Stimulated activated CD8-positive, alpha-beta memory T cell treated with anti-CD3 and anti-CD28 coated beads, Interleukin-7, amount 100 ng/mL, for 1 hour (primary cell): ENCODE measurements at regions not wholly inside any gene's neighbourhood (a gene's known extent, or its start where the extent isn't known, plus 50 kb on each side); places are given as distances from the start of the nearest gene placed in this dataset.

Source experiments
- DNase-seq, 2 donors: peaks; one replicate each; pipeline ENCODE4 v3.0.0-alpha.2; 2020; ENCODE audit warnings: low read depth in 2 of 2

DNA sequence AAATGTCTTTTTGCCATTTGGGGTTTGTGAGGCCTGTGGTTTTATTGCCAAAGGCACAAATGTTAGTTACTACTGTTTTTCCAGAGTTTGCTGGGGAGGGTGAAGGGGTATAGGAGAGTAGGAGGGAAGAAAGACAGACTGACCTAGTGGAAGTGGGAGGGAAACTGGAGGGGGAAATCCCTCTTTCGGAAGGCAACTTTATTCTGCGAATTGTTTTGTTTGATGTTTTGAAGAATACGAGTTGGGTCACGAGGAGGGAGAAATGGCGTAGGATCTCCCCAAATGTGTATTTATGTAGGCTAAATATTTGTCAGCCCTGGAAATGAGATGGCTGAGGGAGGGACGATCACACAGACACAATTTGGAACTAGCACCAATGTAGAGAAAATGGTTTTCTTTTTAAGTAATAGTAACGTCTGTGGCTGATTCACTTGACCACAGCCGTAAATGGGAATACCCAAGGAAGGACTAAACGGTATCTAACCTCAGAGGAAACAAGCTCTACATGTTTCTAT, 172.3 kb downstream of the ICOS start:
- DNase-seq, result no peak

DNA sequence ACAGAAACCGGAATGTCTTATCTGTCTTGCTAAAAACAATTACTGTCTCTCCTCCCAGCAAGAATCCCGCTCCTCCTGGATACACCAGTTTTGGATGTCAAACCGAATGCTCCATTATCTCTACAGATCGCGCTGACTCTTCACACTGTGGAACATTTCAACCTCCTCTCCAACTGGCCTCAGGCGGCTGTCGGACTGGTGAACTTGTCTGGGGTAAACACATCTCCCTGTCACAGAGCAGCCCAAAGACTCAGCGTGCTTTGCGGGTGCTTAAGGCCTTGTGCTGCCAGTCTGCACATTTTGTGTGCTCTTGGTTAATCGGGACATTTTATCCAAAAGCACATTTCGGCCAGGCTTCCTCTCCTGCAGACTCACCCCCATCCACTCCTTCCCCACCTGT, 173.1 kb downstream of the ICOS start:
- no peak for DNase-seq

DNA sequence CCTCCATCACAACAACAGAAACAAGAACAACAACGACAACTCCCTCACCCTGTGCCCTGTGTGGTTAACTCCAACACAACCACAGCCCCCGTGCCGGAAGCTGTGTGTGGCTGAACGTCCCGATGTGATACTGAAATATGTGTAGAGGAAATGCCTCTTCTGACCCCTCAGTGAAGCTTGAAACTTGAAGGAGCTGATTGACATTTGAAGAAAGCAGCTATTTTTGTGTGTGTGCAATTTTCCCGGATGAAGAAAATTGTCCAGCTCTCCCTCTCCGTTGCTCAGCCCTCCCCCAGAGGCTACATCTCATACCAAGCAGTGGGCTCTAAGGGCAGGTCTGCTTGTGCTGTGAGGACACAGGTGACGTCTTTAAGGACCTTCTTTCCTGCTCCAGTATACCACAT, 173.8 kb downstream of the ICOS start:
- peak; percentile 27 to 29 for DNase-seq

- DNase-seq, result no peak
These were observed 174.4 kb downstream of the ICOS start for GRCh38 chr2:204110751-204111516.

DNA sequence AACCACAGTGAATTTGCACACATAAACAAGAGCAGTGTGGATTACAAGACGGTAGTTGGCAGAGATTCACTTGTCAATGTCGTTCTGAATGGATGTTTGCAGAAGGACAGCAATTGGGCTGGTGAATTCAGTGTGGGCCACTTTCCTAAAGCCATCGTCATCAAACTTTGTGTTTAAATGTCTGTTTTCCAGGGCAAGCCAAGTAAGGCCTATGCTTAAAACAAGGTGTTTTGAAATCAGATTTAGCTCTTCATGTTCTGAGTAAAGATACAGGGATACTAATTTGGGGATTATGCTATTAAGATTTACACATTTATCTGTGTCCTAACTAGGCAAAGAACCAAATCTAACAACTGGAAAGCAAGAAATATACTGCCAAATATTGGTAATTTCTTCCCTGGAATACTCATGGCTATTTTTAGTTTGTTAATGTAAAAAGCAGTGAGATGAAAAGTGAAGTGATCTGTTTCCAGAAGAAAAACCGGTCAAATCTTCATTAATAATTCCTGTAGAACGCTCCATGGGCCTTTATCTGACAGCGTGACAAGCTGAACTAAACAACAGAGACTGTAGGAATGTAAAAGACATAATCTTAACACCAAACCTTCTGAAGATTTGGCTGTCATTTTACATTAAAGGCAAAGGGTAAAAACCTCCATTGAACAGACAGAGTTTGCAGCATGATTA, 175.7 kb downstream of the ICOS start:
- no peak for DNase-seq

DNA sequence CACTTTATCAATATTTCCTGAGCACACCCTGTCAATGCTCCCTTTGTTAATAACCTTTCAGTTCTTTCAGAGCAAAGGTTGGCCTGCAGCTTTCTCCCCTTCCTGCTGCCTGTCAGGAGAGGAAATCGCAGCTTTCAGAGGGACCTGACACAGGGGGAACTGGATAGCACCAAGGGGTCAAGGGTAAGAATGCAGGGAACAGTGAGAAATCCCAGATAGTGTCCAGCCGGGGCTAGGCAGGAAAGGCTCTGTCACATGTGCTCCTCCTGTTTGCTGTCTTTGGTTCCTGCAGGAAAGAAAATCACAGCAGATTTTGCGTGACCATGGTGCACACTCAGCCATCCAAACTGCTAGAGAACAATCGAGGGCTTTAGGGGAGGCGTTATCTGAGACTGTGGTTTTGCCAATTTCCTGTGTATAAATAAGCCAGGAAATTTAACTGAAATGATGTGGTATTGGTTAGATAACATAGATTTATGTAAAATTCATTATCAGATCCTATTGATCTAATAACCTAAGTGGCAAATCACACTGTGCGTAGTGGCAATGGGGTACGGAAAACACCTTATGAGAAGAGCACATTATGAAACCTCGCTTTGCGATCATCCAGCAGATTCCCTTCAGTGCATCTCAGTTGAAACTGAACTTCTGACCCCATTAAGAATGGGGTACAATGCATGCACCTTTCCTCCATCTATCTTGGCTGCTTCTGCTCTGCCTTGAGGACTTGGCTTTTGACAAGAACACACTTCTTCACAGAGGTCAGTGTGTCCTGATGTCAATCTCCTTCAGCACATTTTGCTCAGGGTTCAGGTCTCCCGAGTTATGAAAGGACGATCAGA, 178.0 kb downstream of the ICOS start:
- DNase-seq, result no peak

GRCh38 chr2:204115137-204116056, 178.8 kb downstream of the ICOS start:
- DNase-seq, result no peak

DNA sequence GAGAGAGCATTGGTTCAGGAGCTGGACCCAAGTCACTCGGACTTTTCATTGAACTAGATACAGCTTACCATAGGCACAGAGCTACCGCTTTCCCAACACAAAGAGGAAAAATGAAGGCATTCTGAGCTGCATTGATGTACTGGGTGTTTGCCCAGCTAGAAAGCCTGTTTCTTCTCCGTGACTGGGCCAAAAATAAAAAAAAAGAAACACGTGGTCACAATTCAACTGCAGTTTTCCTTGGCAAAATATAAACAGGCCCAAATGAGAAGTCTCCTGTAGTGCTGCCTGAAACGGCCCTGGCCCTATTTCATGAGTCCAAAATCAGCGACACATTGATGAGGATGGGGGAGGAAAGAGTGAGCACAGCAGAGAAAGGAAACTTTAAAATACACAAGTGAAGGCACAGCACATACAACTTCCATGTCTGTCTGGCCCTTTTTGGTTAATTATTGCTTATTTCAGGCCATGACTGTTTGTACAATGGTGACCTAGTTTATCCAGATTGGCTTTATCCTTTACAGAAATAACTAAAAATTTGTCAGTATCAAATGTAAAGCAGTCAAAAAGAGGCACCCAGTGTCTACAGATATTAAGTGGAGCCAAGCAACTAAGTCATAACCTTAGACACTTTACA, 179.7 kb downstream of the ICOS start:
- DNase-seq, result no peak

DNA sequence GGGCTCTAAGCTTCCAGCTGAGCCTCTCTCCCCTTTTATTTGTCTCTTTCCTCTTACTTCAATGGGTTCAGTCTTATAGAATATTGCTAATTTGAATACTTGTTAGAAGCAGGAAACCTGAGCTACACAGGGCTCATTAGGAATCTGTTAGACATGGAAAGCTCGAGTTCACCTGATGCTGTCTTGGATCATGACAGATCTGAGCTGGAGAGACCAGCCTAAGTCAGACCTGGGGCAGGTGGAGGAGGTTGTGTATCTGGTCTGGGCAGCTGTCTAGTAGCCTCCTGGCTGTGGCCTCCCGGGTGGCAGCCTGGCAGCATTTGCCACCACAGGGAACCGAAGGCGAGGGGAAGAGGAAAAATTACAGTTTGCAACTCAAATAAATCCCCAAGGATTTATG, 185.9 kb downstream of the ICOS start:
- no peak for DNase-seq

GRCh38 chr2:204124140-204124750, 187.7 kb downstream of the ICOS start:
- DNase-seq, result no peak

- no peak for DNase-seq
These were observed 190.1 kb downstream of the ICOS start for GRCh38 chr2:204126705-204127104.

GRCh38 chr2:204127238-204127637, 190.7 kb downstream of the ICOS start:
- DNase-seq, result no peak

GRCh38 chr2:204129591-204130294, 193.2 kb downstream of the ICOS start:
- DNase-seq, result no peak

DNA sequence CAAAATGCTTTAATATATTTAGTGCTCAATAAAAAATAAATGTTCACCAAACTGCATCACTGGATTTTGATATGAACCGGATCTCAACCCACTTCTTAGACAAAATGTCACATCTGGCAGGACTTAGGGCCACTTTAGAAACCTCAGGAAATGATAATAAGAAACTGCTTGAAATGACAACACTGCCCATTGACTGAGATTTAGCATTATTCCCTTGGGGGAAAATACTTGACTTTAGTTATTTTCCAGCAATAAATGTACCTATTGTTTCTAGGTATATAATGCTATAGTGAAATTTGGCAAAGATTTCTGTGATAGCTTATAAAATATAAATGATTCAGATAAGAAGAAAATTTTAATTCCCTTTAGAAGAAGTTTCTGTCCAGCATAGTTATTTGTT, 195.1 kb downstream of the ICOS start:
- DNase-seq, result no peak

DNA sequence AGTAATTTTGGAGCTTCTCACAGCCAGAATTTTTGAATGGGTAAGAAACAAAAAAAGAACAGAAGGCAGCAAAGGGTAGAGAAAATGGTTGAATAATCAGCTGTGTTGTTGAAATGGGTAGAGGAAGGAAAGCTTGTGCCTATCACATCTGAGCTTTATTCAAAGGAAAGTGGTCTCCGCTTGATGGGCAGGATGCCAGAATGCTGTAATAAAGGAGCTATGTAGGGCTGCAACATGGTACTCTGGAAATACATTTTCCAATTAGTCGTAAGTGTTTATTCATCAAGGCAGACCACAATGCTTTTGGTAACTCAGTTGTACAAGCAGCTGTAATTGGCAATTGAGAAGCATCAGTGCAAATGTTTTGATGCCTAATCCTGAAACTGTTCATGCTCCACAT, 196.9 kb downstream of the ICOS start:
- DNase-seq, result no peak

- DNase-seq, result no peak
These were observed 197.9 kb downstream of the ICOS start for GRCh38 chr2:204134421-204134820.

DNA sequence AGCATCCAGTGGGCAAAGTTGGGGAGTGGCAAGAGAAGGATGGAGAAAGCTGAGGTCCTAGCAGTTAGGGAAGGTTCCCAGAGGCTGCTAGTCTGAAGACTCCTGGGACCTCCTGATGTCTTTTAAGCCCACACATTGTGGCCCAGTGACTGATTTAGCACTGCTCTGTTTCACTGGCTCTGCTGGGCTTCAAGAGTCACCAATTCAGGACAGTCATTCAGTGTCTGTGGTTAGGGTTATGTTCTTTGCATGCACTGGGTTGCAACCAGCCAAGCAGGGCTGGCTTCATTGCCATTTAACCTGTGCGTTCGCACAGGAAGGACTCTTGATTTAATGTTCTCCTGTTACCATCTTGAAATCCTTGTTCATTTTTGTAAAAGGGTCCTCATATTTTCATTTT, 199.2 kb downstream of the ICOS start:
- no peak for DNase-seq

GRCh38 chr2:204138206-204138605, 201.6 kb downstream of the ICOS start:
- DNase-seq, result no peak

GRCh38 chr2:204140246-204140645, 203.7 kb downstream of the ICOS start:
- no peak for DNase-seq
